OCI-LY3 (cell line): ENCODE measurements at regions not wholly inside any gene's neighbourhood (a gene's known extent, or its start where the extent isn't known, plus 50 kb on each side); places are given as distances from the start of the nearest gene placed in this dataset.

Experiments
- EZH2phosphoT487 ChIP-seq: fragments of 200-600 bp; shearing (Covaris generic); IDR thresholded peaks from 2 replicates; pipeline ENCODE4 v1.6.1; 2018; ENCODE audit warnings: antibody characterized with exemption, mixed run types, low read depth
- TF ChIP-seq, protein P1 (sequence below): fragments of 200-600, 300-600 bp; sonication (generic); IDR thresholded peaks from 2 replicates; pipeline ENCODE4 v1.5.1; 2014; ENCODE audit warnings: antibody characterized with exemption, low read length, low read depth

DNA sequence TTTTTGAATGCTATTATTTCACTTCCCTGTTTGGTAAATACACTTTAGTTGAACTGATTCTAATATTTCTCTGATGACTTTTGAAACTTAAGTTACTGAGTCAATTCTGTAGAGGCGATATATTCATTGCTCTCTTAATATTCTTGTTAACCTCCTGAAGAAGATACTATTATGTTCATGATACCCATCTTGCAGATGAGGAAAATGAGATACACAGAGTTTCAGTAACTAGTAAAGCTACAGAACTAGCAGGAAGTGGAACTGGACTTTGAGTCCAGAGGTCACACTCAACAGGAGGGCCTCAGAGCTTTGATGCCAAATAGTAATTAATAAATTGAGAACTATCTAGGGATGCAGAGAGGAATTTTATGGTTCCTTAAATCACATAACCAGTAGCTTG, 70.0 kb downstream of the PCDH7 start:
- no peak for TF ChIP-seq EZH2phosphoT487
- TF ChIP-seq, protein P1, sequence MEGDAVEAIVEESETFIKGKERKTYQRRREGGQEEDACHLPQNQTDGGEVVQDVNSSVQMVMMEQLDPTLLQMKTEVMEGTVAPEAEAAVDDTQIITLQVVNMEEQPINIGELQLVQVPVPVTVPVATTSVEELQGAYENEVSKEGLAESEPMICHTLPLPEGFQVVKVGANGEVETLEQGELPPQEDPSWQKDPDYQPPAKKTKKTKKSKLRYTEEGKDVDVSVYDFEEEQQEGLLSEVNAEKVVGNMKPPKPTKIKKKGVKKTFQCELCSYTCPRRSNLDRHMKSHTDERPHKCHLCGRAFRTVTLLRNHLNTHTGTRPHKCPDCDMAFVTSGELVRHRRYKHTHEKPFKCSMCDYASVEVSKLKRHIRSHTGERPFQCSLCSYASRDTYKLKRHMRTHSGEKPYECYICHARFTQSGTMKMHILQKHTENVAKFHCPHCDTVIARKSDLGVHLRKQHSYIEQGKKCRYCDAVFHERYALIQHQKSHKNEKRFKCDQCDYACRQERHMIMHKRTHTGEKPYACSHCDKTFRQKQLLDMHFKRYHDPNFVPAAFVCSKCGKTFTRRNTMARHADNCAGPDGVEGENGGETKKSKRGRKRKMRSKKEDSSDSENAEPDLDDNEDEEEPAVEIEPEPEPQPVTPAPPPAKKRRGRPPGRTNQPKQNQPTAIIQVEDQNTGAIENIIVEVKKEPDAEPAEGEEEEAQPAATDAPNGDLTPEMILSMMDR, result no peak
